ENCODE measurements at regions not wholly inside any gene's neighbourhood (a gene's known extent, or its start where the extent isn't known, plus 50 kb on each side); places are given as distances from the start of the nearest gene placed in this dataset.

DNA sequence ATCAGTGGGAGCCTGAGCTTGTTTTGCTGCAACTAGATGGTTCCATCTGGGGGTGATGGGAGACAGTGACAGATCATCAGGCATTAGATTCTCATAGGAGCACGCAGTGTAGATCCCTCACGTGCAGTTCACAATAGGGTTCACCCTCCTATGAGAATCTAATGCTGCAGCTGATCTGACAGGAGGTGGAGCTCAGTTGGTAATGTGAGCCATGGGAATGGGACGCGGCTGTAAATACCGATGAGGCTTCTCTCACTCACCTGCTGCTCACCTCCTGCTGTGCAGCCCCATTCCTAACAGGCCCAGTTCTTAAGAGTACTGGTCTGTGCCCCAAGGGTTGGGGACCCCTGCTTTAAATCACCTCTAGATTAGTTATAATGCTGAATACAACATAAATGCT lies 137.5 kb upstream of the PLEKHM1 start:
- Mint-ChIP-seq H3K27ac (ENCODE audit: unreplicated experiment) (no peak overlapping the region), H3K27me3 (ENCODE audit: low read depth) (no peaks in the 10 kb centered on the region), H3K36me3 (ENCODE audit: low read depth) (peaks cover 13% of the 10 kb centered on the region), H3K4me3 (ENCODE audit: unreplicated experiment) (no peak overlapping the region), H3K9me3 (ENCODE audit: low read depth) (no peaks in the 10 kb centered on the region), H3K4me1 (ENCODE audit: low read depth) (no peaks in the 10 kb centered on the region)
- TF ChIP-seq, protein P1, sequence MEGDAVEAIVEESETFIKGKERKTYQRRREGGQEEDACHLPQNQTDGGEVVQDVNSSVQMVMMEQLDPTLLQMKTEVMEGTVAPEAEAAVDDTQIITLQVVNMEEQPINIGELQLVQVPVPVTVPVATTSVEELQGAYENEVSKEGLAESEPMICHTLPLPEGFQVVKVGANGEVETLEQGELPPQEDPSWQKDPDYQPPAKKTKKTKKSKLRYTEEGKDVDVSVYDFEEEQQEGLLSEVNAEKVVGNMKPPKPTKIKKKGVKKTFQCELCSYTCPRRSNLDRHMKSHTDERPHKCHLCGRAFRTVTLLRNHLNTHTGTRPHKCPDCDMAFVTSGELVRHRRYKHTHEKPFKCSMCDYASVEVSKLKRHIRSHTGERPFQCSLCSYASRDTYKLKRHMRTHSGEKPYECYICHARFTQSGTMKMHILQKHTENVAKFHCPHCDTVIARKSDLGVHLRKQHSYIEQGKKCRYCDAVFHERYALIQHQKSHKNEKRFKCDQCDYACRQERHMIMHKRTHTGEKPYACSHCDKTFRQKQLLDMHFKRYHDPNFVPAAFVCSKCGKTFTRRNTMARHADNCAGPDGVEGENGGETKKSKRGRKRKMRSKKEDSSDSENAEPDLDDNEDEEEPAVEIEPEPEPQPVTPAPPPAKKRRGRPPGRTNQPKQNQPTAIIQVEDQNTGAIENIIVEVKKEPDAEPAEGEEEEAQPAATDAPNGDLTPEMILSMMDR (IDR thresholded peaks at IDR 0.05), result no peak
- DNase-seq (ENCODE audit: low spot score), result no peak

- H3K4me1 Mint-ChIP-seq (ENCODE audit: low read depth), result no peaks in the 10 kb centered on the region
- H3K4me3 Mint-ChIP-seq (ENCODE audit: unreplicated experiment), result no peak overlapping the region
- H3K36me3 Mint-ChIP-seq (ENCODE audit: low read depth), result peaks cover 20% of the 10 kb centered on the region
- H3K27me3 Mint-ChIP-seq (ENCODE audit: low read depth), result no peaks in the 10 kb centered on the region
- TF ChIP-seq, protein P1 (IDR thresholded peaks at IDR 0.05), result no peak
- H3K9me3 Mint-ChIP-seq (ENCODE audit: low read depth), result no peaks in the 10 kb centered on the region
- DNase-seq (ENCODE audit: low spot score), result no peak
- H3K27ac Mint-ChIP-seq (ENCODE audit: unreplicated experiment), result no peak overlapping the region
Measured at GRCh38 chr17:45631941-45632340, 141.4 kb upstream of the PLEKHM1 start.

DNA sequence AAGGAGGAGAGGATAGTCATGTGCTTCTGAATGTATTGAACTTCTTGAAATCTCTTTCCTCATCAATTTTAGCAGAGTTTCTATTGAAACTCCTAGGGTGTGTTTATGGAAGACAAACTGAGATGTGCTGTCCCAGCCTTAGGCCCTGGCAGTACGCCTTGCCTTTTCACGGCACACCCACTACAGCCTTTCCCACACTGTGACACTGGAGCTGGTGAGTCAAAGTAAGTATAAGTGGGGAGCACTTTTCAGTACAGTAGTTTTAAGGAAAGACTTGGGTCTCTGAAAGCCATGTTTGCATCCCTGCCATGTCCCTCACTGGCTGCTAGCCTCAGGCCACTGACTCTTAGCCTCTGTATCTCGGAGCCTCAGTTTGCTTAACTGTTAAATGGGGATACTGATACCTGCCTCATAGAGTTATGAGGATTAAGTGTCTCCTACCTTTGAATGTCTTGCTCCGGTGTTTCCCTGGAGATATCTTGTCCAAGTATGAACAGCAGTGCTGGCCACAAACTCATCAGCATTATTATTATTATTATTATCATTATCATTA lies 144.7 kb upstream of the CRHR1 start:
- no peak overlapping the region for H3K27ac Mint-ChIP-seq (ENCODE audit: unreplicated experiment)
- no peak for DNase-seq (ENCODE audit: low spot score)
- TF ChIP-seq, protein P1 (IDR thresholded peaks at IDR 0.05), result no peak
- H3K27me3 Mint-ChIP-seq (ENCODE audit: low read depth), result peaks cover 5% of the 10 kb centered on the region
- no peak overlapping the region for H3K4me3 Mint-ChIP-seq (ENCODE audit: unreplicated experiment)
- peaks cover 5% of the 10 kb centered on the region for H3K36me3 Mint-ChIP-seq (ENCODE audit: low read depth)
- H3K4me1 Mint-ChIP-seq (ENCODE audit: low read depth), result no peaks in the 10 kb centered on the region
- H3K9me3 Mint-ChIP-seq (ENCODE audit: low read depth), result no peaks in the 10 kb centered on the region

DNA sequence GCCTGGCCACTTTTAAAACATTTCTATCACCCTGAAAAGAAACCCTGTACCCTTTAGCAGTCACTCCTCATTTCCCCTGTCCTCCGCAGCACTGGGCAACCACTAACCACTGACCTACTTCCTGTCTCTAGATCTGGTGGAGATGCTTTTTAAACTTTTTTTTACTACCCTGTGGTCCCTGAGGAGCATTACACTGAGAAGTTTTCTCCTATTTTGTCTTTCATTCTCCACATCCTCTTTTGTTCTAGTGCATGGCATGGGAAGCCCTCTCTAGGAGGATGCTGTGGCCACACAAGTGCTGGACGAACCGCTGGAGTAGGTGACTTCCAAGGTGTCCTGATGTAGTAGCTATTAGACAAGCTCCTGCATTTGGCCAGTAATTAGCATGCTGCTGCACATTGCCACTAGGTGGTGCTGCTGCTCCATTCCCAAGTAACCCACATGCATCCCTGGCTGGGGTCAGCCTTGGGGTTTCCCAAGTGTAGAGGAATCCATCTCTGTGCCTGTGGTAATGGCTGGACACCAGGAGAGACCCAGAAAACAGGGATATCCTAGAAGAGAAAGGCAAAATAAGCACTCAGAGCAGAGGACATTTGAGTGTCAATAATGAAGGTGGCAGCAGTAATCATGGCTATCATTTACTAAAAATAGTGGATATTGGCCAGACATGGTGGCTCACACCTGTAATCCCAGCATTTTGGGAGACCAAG lies 143.8 kb upstream of the CRHR1 start:
- Mint-ChIP-seq H3K4me1 (ENCODE audit: low read depth) (no peaks in the 10 kb centered on the region), H3K9me3 (ENCODE audit: low read depth) (no peaks in the 10 kb centered on the region), H3K4me3 (ENCODE audit: unreplicated experiment) (no peak overlapping the region), H3K27ac (ENCODE audit: unreplicated experiment) (no peak overlapping the region), H3K27me3 (ENCODE audit: low read depth) (peaks cover 5% of the 10 kb centered on the region), H3K36me3 (ENCODE audit: low read depth) (peaks cover 3% of the 10 kb centered on the region)
- TF ChIP-seq, protein P1 (IDR thresholded peaks at IDR 0.05), result peak; percentile 96
- DNase-seq (ENCODE audit: low spot score), result no peak

GRCh38 chr17:45641541-45641940 lies 142.6 kb upstream of the CRHR1 start:
- no peak overlapping the region for H3K27ac Mint-ChIP-seq (ENCODE audit: unreplicated experiment)
- H3K4me3 Mint-ChIP-seq (ENCODE audit: unreplicated experiment), result no peak overlapping the region
- no peaks in the 10 kb centered on the region for H3K9me3 Mint-ChIP-seq (ENCODE audit: low read depth)
- H3K27me3 Mint-ChIP-seq (ENCODE audit: low read depth), result peaks cover 8% of the 10 kb centered on the region
- no peak for DNase-seq (ENCODE audit: low spot score)
- no peaks in the 10 kb centered on the region for H3K36me3 Mint-ChIP-seq (ENCODE audit: low read depth)
- no peaks in the 10 kb centered on the region for H3K4me1 Mint-ChIP-seq (ENCODE audit: low read depth)
- TF ChIP-seq, protein P1 (IDR thresholded peaks at IDR 0.05), result no peak

Measured in chondrocyte (in vitro differentiated cells).